HG03159 (cell line): ENCODE measurements at regions not wholly inside any gene's neighbourhood (a gene's known extent, or its start where the extent isn't known, plus 50 kb on each side); places are given as distances from the start of the nearest gene placed in this dataset.
A peak's percentile ranks its signal among the peaks of the same experiment; 100 is the strongest.

Experiments used
- ATAC-seq: cut with Tn5 transposase; IDR thresholded peaks from one replicate; pipeline ENCODE4 v1.9.1; 2021; ENCODE audit warnings: mild to moderate bottlenecking, moderate library complexity; ENCODE audit not compliant: unreplicated experiment

- ATAC-seq, result no peak
These were observed 252.1 kb upstream of the NAV3 start for GRCh38 chr12:77578466-77579220.

- no peak for ATAC-seq
These were observed 252.9 kb upstream of the NAV3 start for GRCh38 chr12:77577791-77578190.

- no peak for ATAC-seq
These were observed 255.2 kb upstream of the NAV3 start for GRCh38 chr12:77575376-77575919.

- no peak for ATAC-seq
These were observed 258.3 kb upstream of the NAV3 start for GRCh38 chr12:77572371-77572770.

GRCh38 chr12:77571768-77572167, 258.9 kb upstream of the NAV3 start:
- ATAC-seq, result no peak

GRCh38 chr12:77571127-77571526, 259.6 kb upstream of the NAV3 start:
- no peak for ATAC-seq

GRCh38 chr12:77569876-77570275, 260.8 kb upstream of the NAV3 start:
- no peak for ATAC-seq

GRCh38 chr12:77560714-77561113, 270.0 kb upstream of the NAV3 start:
- no peak for ATAC-seq

- no peak for ATAC-seq
These were observed 271.2 kb upstream of the NAV3 start for GRCh38 chr12:77559400-77560074.

GRCh38 chr12:77555074-77555473, 275.6 kb upstream of the NAV3 start:
- no peak for ATAC-seq

- ATAC-seq, result peak; percentile 99
These were observed 276.6 kb upstream of the NAV3 start for GRCh38 chr12:77553976-77554619.

- no peak for ATAC-seq
These were observed 281.1 kb upstream of the NAV3 start for GRCh38 chr12:77549383-77550128.

GRCh38 chr12:77548797-77549196, 281.9 kb upstream of the NAV3 start:
- no peak for ATAC-seq

- no peak for ATAC-seq
These were observed 290.6 kb upstream of the NAV3 start for GRCh38 chr12:77540097-77540496.

GRCh38 chr12:77537663-77538062, 293.0 kb upstream of the NAV3 start:
- no peak for ATAC-seq

GRCh38 chr12:77535734-77536133, 295.0 kb upstream of the NAV3 start:
- ATAC-seq, result no peak

- ATAC-seq, result no peak
These were observed 298.8 kb upstream of the NAV3 start for GRCh38 chr12:77531912-77532311.

- ATAC-seq, result no peak
These were observed 308.4 kb upstream of the NAV3 start for GRCh38 chr12:77522247-77522646.

GRCh38 chr12:77521508-77522115, 309.1 kb upstream of the NAV3 start:
- ATAC-seq, result no peak

- no peak for ATAC-seq
These were observed 316.2 kb upstream of the NAV3 start for GRCh38 chr12:77514511-77514910.

GRCh38 chr12:77510985-77511384, 319.7 kb upstream of the NAV3 start:
- ATAC-seq, result no peak
